GM19463 (cell line): ENCODE measurements at regions not wholly inside any gene's neighbourhood (a gene's known extent, or its start where the extent isn't known, plus 50 kb on each side); places are given as distances from the start of the nearest gene placed in this dataset.
"Not testable (repeated sequence)": the region's sequence is repeated elsewhere in the genome, so short reads cannot be mapped to it uniquely, and the experiment has no call there.

Source experiments
- ATAC-seq: cut with Tn5 transposase; IDR thresholded peaks from one replicate; pipeline ENCODE4 v1.9.1; 2021; ENCODE audit warnings: mild to moderate bottlenecking, moderate library complexity; ENCODE audit not compliant: unreplicated experiment

GRCh38 chr7:110507369-110507768, 583.6 kb upstream of the LRRN3 start:
- no peak for ATAC-seq

GRCh38 chr7:110507832-110508231, 583.1 kb upstream of the LRRN3 start:
- ATAC-seq, result no peak

GRCh38 chr7:110514975-110515551, 575.9 kb upstream of the LRRN3 start:
- ATAC-seq, result not testable (repeated sequence)

- no peak for ATAC-seq
Measured at GRCh38 chr7:110519851-110520250, 571.1 kb upstream of the LRRN3 start.

GRCh38 chr7:110521357-110521911, 569.5 kb upstream of the LRRN3 start:
- no peak for ATAC-seq

- ATAC-seq, result no peak
Measured at GRCh38 chr7:110522061-110522760, 568.7 kb upstream of the LRRN3 start.

GRCh38 chr7:110522761-110523200, 568.1 kb upstream of the LRRN3 start:
- ATAC-seq, result peak; percentile 65

- ATAC-seq, result no peak
Measured at GRCh38 chr7:110529175-110529574, 561.8 kb upstream of the LRRN3 start.

GRCh38 chr7:110531186-110531585, 559.7 kb upstream of the LRRN3 start:
- ATAC-seq, result no peak

GRCh38 chr7:110534241-110534931, 556.5 kb upstream of the LRRN3 start:
- ATAC-seq, result peak; percentile 55

GRCh38 chr7:110539216-110539615, 551.7 kb upstream of the LRRN3 start:
- no peak for ATAC-seq

- ATAC-seq, result no peak
Measured at GRCh38 chr7:110541962-110542361, 549.0 kb upstream of the LRRN3 start.

GRCh38 chr7:110544194-110544593, 546.7 kb upstream of the LRRN3 start:
- no peak for ATAC-seq

GRCh38 chr7:110548372-110548771, 542.6 kb upstream of the LRRN3 start:
- no peak for ATAC-seq

GRCh38 chr7:110557136-110557535, 533.8 kb upstream of the LRRN3 start:
- ATAC-seq, result no peak

- ATAC-seq, result not testable (repeated sequence)
Measured at GRCh38 chr7:110563286-110563685, 527.6 kb upstream of the LRRN3 start.

GRCh38 chr7:110564246-110564645, 526.7 kb upstream of the LRRN3 start:
- no peak for ATAC-seq

GRCh38 chr7:110568388-110568787, 522.5 kb upstream of the LRRN3 start:
- ATAC-seq, result no peak

GRCh38 chr7:110568932-110569331, 522.0 kb upstream of the LRRN3 start:
- ATAC-seq, result no peak

GRCh38 chr7:110569486-110570205, 521.3 kb upstream of the LRRN3 start:
- ATAC-seq, result no peak

- ATAC-seq, result no peak
Measured at GRCh38 chr7:110573862-110574528, 516.9 kb upstream of the LRRN3 start.
